Keratinocyte (primary cell): ENCODE measurements at regions not wholly inside any gene's neighbourhood (a gene's known extent, or its start where the extent isn't known, plus 50 kb on each side); places are given as distances from the start of the nearest gene placed in this dataset.
A peak's percentile ranks its signal among the peaks of the same experiment; 100 is the strongest.
"Not testable (repeated sequence)": the region's sequence is repeated elsewhere in the genome, so short reads cannot be mapped to it uniquely, and the experiment has no call there.

Experiments
- DNase-seq: peaks from one replicate; pipeline ENCODE4 v3.0.0-alpha.2; 2011; ENCODE audit warnings: low read depth, missing footprints, low spot score
- FAIRE-seq: peaks from 2 replicates; lab custom pipeline; 2011; peaks lifted over from hg19 to GRCh38; lab: Jason Lieb, UNC
- H2AFZ ChIP-seq: 2 replicates; pipeline ENCODE4 v1.6.0; 2012; ENCODE audit warnings: low read length, control low read depth, inconsistent platforms; ENCODE audit not compliant: control insufficient read depth
- H3K27ac ChIP-seq: 2 replicates; pipeline ENCODE4 v1.5.1; 2011; ENCODE audit warnings: low read length; ENCODE audit not compliant: control insufficient read depth, insufficient read depth
- H3K27me3 ChIP-seq: 3 replicates; pipeline ENCODE4 v1.6.0; 2011; ENCODE audit warnings: low read length; ENCODE audit not compliant: control insufficient read depth, insufficient read depth; ENCODE audit errors: extremely low read depth
- H3K36me3 ChIP-seq, 2 experiments: 2 replicates in 1 of 2; 3 replicates in 1 of 2; pipeline ENCODE4 v1.5.1; 2011; ENCODE audit warnings: low read length in 2 of 2, mild to moderate bottlenecking in 1 of 2; ENCODE audit not compliant: control insufficient read depth in 2 of 2, insufficient read depth in 2 of 2; ENCODE audit errors: extremely low read depth in 1 of 2
- H3K4me1 ChIP-seq: 3 replicates; pipeline ENCODE4 v1.5.1; 2011; ENCODE audit warnings: low read length; ENCODE audit not compliant: control insufficient read depth, insufficient read depth; ENCODE audit errors: extremely low read depth
- H3K4me2 ChIP-seq: 3 replicates; pipeline ENCODE4 v1.6.0; 2011; ENCODE audit warnings: low read depth, low read length; ENCODE audit not compliant: control insufficient read depth, insufficient read depth; ENCODE audit errors: extremely low read depth
- H3K4me3 ChIP-seq, 3 experiments: fragments of 200-600 bp in 1 of 3; sonication (generic) in 1 of 3; 2 replicates in 2 of 3; 3 replicates in 1 of 3; pipeline ENCODE4 v1.5.1; 2011 to 2016; ENCODE audit warnings: low read length in 3 of 3, mild to moderate bottlenecking in 3 of 3, control low read depth in 2 of 3, inconsistent platforms in 1 of 3, low read depth in 1 of 3, mixed read lengths in 1 of 3, mixed run types in 1 of 3, moderate library complexity in 1 of 3; ENCODE audit not compliant: control insufficient read depth in 2 of 3, insufficient read depth in 2 of 3; ENCODE audit errors: extremely low read depth in 1 of 3
- H3K79me2 ChIP-seq: 2 replicates; pipeline ENCODE4 v1.6.0; 2012; ENCODE audit warnings: low read length; ENCODE audit not compliant: control insufficient read depth, insufficient read depth
- H3K9ac ChIP-seq: 3 replicates; pipeline ENCODE4 v1.6.0; 2011; ENCODE audit warnings: low read length; ENCODE audit not compliant: control insufficient read depth, insufficient read depth; ENCODE audit errors: extremely low read depth
- H3K9me1 ChIP-seq: 3 replicates; pipeline ENCODE4 v1.6.0; 2011; ENCODE audit warnings: low read length; ENCODE audit not compliant: control insufficient read depth, insufficient read depth; ENCODE audit errors: extremely low read depth
- H3K9me3 ChIP-seq: 2 replicates; pipeline ENCODE4 v1.5.1; 2012; ENCODE audit warnings: low read depth, low read length; ENCODE audit not compliant: control insufficient read depth
- H4K20me1 ChIP-seq: 3 replicates; pipeline ENCODE4 v1.6.0; 2011; ENCODE audit warnings: low read length; ENCODE audit not compliant: control insufficient read depth, insufficient read depth; ENCODE audit errors: extremely low read depth
- CTCF ChIP-seq, 3 experiments: IDR thresholded peaks in 1 of 3; conservative IDR thresholded peaks in 1 of 3; optimal IDR thresholded peaks in 1 of 3; 2 replicates in 2 of 3; 3 replicates in 1 of 3; pipeline versions ENCODE3 to v1.5.1; 2011; ENCODE audit warnings: low read length in 3 of 3, mild to moderate bottlenecking in 3 of 3, moderate library complexity in 2 of 3, control low read depth in 1 of 3, inconsistent platforms in 1 of 3; ENCODE audit not compliant: insufficient read depth in 2 of 3; ENCODE audit errors: extremely low read depth in 1 of 3
- EZH2 ChIP-seq: IDR thresholded peaks from one replicate; pipeline ENCODE4 v1.6.1; 2012; ENCODE audit warnings: inconsistent platforms, mild to moderate bottlenecking, low read length, moderate library complexity
- dilution Hi-C: fragments of 300-500 bp; cut with MboI; formaldehyde crosslinking; loops from one replicate; pipeline ENCODE4 v1.7.0; 2020; ENCODE audit warnings: low sequenced_read_pairs; ENCODE audit not compliant: extremely low pct_ligation_motif_present

GRCh38 chr1:185463433-185463832, 146.4 kb upstream of the IVNS1ABP start:
- peak; percentile 36 for FAIRE-seq

GRCh38 chr1:185463011-185463410, 146.0 kb upstream of the IVNS1ABP start:
- H3K4me1 ChIP-seq: no peaks in the 10 kb centered on the region
- H4K20me1 ChIP-seq: no peaks in the 10 kb centered on the region
- TF ChIP-seq EZH2 (no peak), CTCF (optimal IDR thresholded peaks at IDR 0.05 in 1 of 3, IDR thresholded peaks at IDR 0.05 in 1 of 3, conservative IDR thresholded peaks at IDR 0.05 in 1 of 3; ENCODE audit: extremely low read depth in 1 of 3, insufficient read depth in 2 of 3, low read length in 3 of 3) (no peak)
- H2AFZ ChIP-seq: no peak overlapping the region
- dilution Hi-C loops: no loop called here
- no peak overlapping the region for H3K9ac ChIP-seq
- H3K79me2 ChIP-seq: no peaks in the 10 kb centered on the region
- FAIRE-seq (no peak), DNase-seq (no peak)
- no peaks in the 10 kb centered on the region for H3K9me1 ChIP-seq
- H3K27me3 ChIP-seq: no peaks in the 10 kb centered on the region
- H3K27ac ChIP-seq: no peak overlapping the region
- no peaks in the 10 kb centered on the region for H3K36me3 ChIP-seq
- no peak overlapping the region for H3K4me2 ChIP-seq
- no peak overlapping the region for H3K4me3 ChIP-seq
- no peaks in the 10 kb centered on the region for H3K9me3 ChIP-seq

More at GRCh38 chr1:185463433-185463832, 146.4 kb upstream of the IVNS1ABP start:
- no peak overlapping the region for H3K4me2 ChIP-seq
- H3K9me3 ChIP-seq: no peaks in the 10 kb centered on the region
- no peaks in the 10 kb centered on the region for H3K9me1 ChIP-seq
- H3K4me3 ChIP-seq: no peak overlapping the region
- TF ChIP-seq CTCF (optimal IDR thresholded peaks at IDR 0.05 in 1 of 3, IDR thresholded peaks at IDR 0.05 in 1 of 3, conservative IDR thresholded peaks at IDR 0.05 in 1 of 3; ENCODE audit: extremely low read depth in 1 of 3, insufficient read depth in 2 of 3, low read length in 3 of 3) (no peak), EZH2 (no peak)
- H3K79me2 ChIP-seq: no peaks in the 10 kb centered on the region
- H3K27me3 ChIP-seq: no peaks in the 10 kb centered on the region
- H3K9ac ChIP-seq: no peak overlapping the region
- H4K20me1 ChIP-seq: no peaks in the 10 kb centered on the region
- H2AFZ ChIP-seq: no peak overlapping the region
- no peaks in the 10 kb centered on the region for H3K4me1 ChIP-seq
- dilution Hi-C loops: no loop called here
- H3K36me3 ChIP-seq: no peaks in the 10 kb centered on the region
- no peak for DNase-seq
- H3K27ac ChIP-seq: no peak overlapping the region

- H3K79me2 ChIP-seq, H3K27ac ChIP-seq, H3K27me3 ChIP-seq, H3K36me3 ChIP-seq, H3K4me2 ChIP-seq, DNase-seq, H4K20me1 ChIP-seq, H3K4me1 ChIP-seq, H3K4me3 ChIP-seq, FAIRE-seq, H3K9ac ChIP-seq, H3K9me3 ChIP-seq, H3K9me1 ChIP-seq, H2AFZ ChIP-seq, dilution Hi-C loops: not testable (repeated sequence)
These were observed 143.7 kb upstream of the IVNS1ABP start for GRCh38 chr1:185460723-185461122.
